Keratinocyte (primary cell): ENCODE measurements at regions not wholly inside any gene's neighbourhood (a gene's known extent, or its start where the extent isn't known, plus 50 kb on each side); places are given as distances from the start of the nearest gene placed in this dataset.
"Not testable (repeated sequence)": the region's sequence is repeated elsewhere in the genome, so short reads cannot be mapped to it uniquely, and the experiment has no call there.

Source experiments
- DNase-seq: peaks from one replicate; pipeline ENCODE4 v3.0.0-alpha.2; 2011; ENCODE audit warnings: low read depth, missing footprints, low spot score
- FAIRE-seq: peaks from 2 replicates; lab custom pipeline; 2011; peaks lifted over from hg19 to GRCh38; lab: Jason Lieb, UNC
- H2AFZ ChIP-seq: 2 replicates; pipeline ENCODE4 v1.6.0; 2012; ENCODE audit warnings: low read length, control low read depth, inconsistent platforms; ENCODE audit not compliant: control insufficient read depth
- H3K27ac ChIP-seq: 2 replicates; pipeline ENCODE4 v1.5.1; 2011; ENCODE audit warnings: low read length; ENCODE audit not compliant: control insufficient read depth, insufficient read depth
- H3K27me3 ChIP-seq: 3 replicates; pipeline ENCODE4 v1.6.0; 2011; ENCODE audit warnings: low read length; ENCODE audit not compliant: control insufficient read depth, insufficient read depth; ENCODE audit errors: extremely low read depth
- H3K36me3 ChIP-seq, 2 experiments: 2 replicates in 1 of 2; 3 replicates in 1 of 2; pipeline ENCODE4 v1.5.1; 2011; ENCODE audit warnings: low read length in 2 of 2, mild to moderate bottlenecking in 1 of 2; ENCODE audit not compliant: control insufficient read depth in 2 of 2, insufficient read depth in 2 of 2; ENCODE audit errors: extremely low read depth in 1 of 2
- H3K4me1 ChIP-seq: 3 replicates; pipeline ENCODE4 v1.5.1; 2011; ENCODE audit warnings: low read length; ENCODE audit not compliant: control insufficient read depth, insufficient read depth; ENCODE audit errors: extremely low read depth
- H3K4me2 ChIP-seq: 3 replicates; pipeline ENCODE4 v1.6.0; 2011; ENCODE audit warnings: low read depth, low read length; ENCODE audit not compliant: control insufficient read depth, insufficient read depth; ENCODE audit errors: extremely low read depth
- H3K4me3 ChIP-seq, 3 experiments: fragments of 200-600 bp in 1 of 3; sonication (generic) in 1 of 3; 2 replicates in 2 of 3; 3 replicates in 1 of 3; pipeline ENCODE4 v1.5.1; 2011 to 2016; ENCODE audit warnings: low read length in 3 of 3, mild to moderate bottlenecking in 3 of 3, control low read depth in 2 of 3, inconsistent platforms in 1 of 3, low read depth in 1 of 3, mixed read lengths in 1 of 3, mixed run types in 1 of 3, moderate library complexity in 1 of 3; ENCODE audit not compliant: control insufficient read depth in 2 of 3, insufficient read depth in 2 of 3; ENCODE audit errors: extremely low read depth in 1 of 3
- H3K79me2 ChIP-seq: 2 replicates; pipeline ENCODE4 v1.6.0; 2012; ENCODE audit warnings: low read length; ENCODE audit not compliant: control insufficient read depth, insufficient read depth
- H3K9ac ChIP-seq: 3 replicates; pipeline ENCODE4 v1.6.0; 2011; ENCODE audit warnings: low read length; ENCODE audit not compliant: control insufficient read depth, insufficient read depth; ENCODE audit errors: extremely low read depth
- H3K9me1 ChIP-seq: 3 replicates; pipeline ENCODE4 v1.6.0; 2011; ENCODE audit warnings: low read length; ENCODE audit not compliant: control insufficient read depth, insufficient read depth; ENCODE audit errors: extremely low read depth
- H3K9me3 ChIP-seq: 2 replicates; pipeline ENCODE4 v1.5.1; 2012; ENCODE audit warnings: low read depth, low read length; ENCODE audit not compliant: control insufficient read depth
- H4K20me1 ChIP-seq: 3 replicates; pipeline ENCODE4 v1.6.0; 2011; ENCODE audit warnings: low read length; ENCODE audit not compliant: control insufficient read depth, insufficient read depth; ENCODE audit errors: extremely low read depth
- CTCF ChIP-seq, 3 experiments: IDR thresholded peaks in 1 of 3; conservative IDR thresholded peaks in 1 of 3; optimal IDR thresholded peaks in 1 of 3; 2 replicates in 2 of 3; 3 replicates in 1 of 3; pipeline versions ENCODE3 to v1.5.1; 2011; ENCODE audit warnings: low read length in 3 of 3, mild to moderate bottlenecking in 3 of 3, moderate library complexity in 2 of 3, control low read depth in 1 of 3, inconsistent platforms in 1 of 3; ENCODE audit not compliant: insufficient read depth in 2 of 3; ENCODE audit errors: extremely low read depth in 1 of 3
- EZH2 ChIP-seq: IDR thresholded peaks from one replicate; pipeline ENCODE4 v1.6.1; 2012; ENCODE audit warnings: inconsistent platforms, mild to moderate bottlenecking, low read length, moderate library complexity
- dilution Hi-C: fragments of 300-500 bp; cut with MboI; formaldehyde crosslinking; loops from one replicate; pipeline ENCODE4 v1.7.0; 2020; ENCODE audit warnings: low sequenced_read_pairs; ENCODE audit not compliant: extremely low pct_ligation_motif_present

- dilution Hi-C loops: no loop called here
- no peaks in the 10 kb centered on the region for H3K36me3 ChIP-seq
- no peaks in the 10 kb centered on the region for H4K20me1 ChIP-seq
- H3K79me2 ChIP-seq: no peaks in the 10 kb centered on the region
- TF ChIP-seq CTCF (optimal IDR thresholded peaks at IDR 0.05 in 1 of 3, IDR thresholded peaks at IDR 0.05 in 1 of 3, conservative IDR thresholded peaks at IDR 0.05 in 1 of 3; ENCODE audit: extremely low read depth in 1 of 3, insufficient read depth in 2 of 3, low read length in 3 of 3) (no peak), EZH2 (no peak)
- no peaks in the 10 kb centered on the region for H3K4me1 ChIP-seq
- FAIRE-seq (no peak), DNase-seq (no peak)
- no peak overlapping the region for H3K9ac ChIP-seq
- no peak overlapping the region for H2AFZ ChIP-seq
- H3K4me3 ChIP-seq: no peak overlapping the region
- no peak overlapping the region for H3K4me2 ChIP-seq
- H3K9me1 ChIP-seq: no peaks in the 10 kb centered on the region
- no peaks in the 10 kb centered on the region for H3K9me3 ChIP-seq
- H3K27ac ChIP-seq: no peak overlapping the region
- no peaks in the 10 kb centered on the region for H3K27me3 ChIP-seq
Measured at GRCh38 chr5:91449083-91449482, 66.0 kb upstream of the ARRDC3 start.

- dilution Hi-C loops, H2AFZ ChIP-seq, H3K4me1 ChIP-seq, H4K20me1 ChIP-seq, H3K27ac ChIP-seq, DNase-seq, H3K36me3 ChIP-seq, FAIRE-seq, H3K9me3 ChIP-seq, H3K9me1 ChIP-seq, H3K79me2 ChIP-seq, H3K9ac ChIP-seq, H3K4me3 ChIP-seq, H3K27me3 ChIP-seq, H3K4me2 ChIP-seq: not testable (repeated sequence)
Measured at GRCh38 chr5:91448079-91448478, 65.0 kb upstream of the ARRDC3 start.

- FAIRE-seq: not testable (repeated sequence)
Measured at GRCh38 chr5:91446880-91447279, 63.8 kb upstream of the ARRDC3 start.

More at GRCh38 chr5:91446880-91447279, 63.8 kb upstream of the ARRDC3 start:
- dilution Hi-C loops, H3K36me3 ChIP-seq, H3K4me3 ChIP-seq, H3K9ac ChIP-seq, H4K20me1 ChIP-seq, H3K4me2 ChIP-seq, H3K79me2 ChIP-seq, H3K9me3 ChIP-seq, H3K4me1 ChIP-seq, H3K27me3 ChIP-seq, H3K27ac ChIP-seq, H2AFZ ChIP-seq, DNase-seq, H3K9me1 ChIP-seq: not testable (repeated sequence)
